OCI-LY7 (cell line): ENCODE measurements at regions not wholly inside any gene's neighbourhood (a gene's known extent, or its start where the extent isn't known, plus 50 kb on each side); places are given as distances from the start of the nearest gene placed in this dataset.

Source experiments
- EZH2phosphoT487 ChIP-seq: fragments of 200-600 bp; sonication (generic); IDR thresholded peaks from 2 replicates; pipeline ENCODE4 v1.6.1; 2018; ENCODE audit warnings: low read depth, borderline replicate concordance, mild to moderate bottlenecking, mixed run types, antibody characterized with exemption, low read length, moderate library complexity, mixed read lengths
- TF ChIP-seq, protein P1 (sequence below): fragments of 200-600 bp; sonication (generic); conservative IDR thresholded peaks from 2 replicates; pipeline ENCODE4 v1.5.1; 2014; ENCODE audit warnings: mild to moderate bottlenecking, antibody characterized with exemption, low read length, moderate library complexity, mixed read lengths

DNA sequence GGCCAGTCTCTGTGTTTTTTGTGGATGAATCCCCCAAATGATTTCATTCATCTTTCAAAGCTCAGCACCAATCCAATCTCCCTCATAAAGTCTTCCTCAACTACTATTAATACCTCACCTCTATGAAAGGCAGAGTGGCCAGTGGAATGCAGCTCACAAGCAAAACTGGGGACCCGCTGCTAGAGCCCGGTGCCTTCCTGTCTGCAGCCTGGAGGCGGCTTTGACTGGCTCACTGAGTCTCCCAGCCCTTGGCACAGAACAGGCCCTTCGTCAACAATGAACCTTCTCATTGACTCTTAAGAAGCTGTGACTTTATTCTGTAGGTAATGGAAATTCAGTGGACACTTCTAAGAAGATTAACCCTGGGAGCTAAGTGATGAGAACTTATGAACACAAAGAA lies 86.8 kb upstream of the RAB4A start:
- TF ChIP-seq, protein P1, sequence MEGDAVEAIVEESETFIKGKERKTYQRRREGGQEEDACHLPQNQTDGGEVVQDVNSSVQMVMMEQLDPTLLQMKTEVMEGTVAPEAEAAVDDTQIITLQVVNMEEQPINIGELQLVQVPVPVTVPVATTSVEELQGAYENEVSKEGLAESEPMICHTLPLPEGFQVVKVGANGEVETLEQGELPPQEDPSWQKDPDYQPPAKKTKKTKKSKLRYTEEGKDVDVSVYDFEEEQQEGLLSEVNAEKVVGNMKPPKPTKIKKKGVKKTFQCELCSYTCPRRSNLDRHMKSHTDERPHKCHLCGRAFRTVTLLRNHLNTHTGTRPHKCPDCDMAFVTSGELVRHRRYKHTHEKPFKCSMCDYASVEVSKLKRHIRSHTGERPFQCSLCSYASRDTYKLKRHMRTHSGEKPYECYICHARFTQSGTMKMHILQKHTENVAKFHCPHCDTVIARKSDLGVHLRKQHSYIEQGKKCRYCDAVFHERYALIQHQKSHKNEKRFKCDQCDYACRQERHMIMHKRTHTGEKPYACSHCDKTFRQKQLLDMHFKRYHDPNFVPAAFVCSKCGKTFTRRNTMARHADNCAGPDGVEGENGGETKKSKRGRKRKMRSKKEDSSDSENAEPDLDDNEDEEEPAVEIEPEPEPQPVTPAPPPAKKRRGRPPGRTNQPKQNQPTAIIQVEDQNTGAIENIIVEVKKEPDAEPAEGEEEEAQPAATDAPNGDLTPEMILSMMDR: no peak
- TF ChIP-seq EZH2phosphoT487: no peak
